HG02943 (cell line): ENCODE measurements at regions not wholly inside any gene's neighbourhood (a gene's known extent, or its start where the extent isn't known, plus 50 kb on each side); places are given as distances from the start of the nearest gene placed in this dataset.
"Not testable (repeated sequence)": the region's sequence is repeated elsewhere in the genome, so short reads cannot be mapped to it uniquely, and the experiment has no call there.

ENCODE experiments used
- ATAC-seq: cut with Tn5 transposase; IDR thresholded peaks from one replicate; pipeline ENCODE4 v1.9.1; 2021; ENCODE audit warnings: mild to moderate bottlenecking, low read depth, moderate library complexity; ENCODE audit not compliant: unreplicated experiment

DNA sequence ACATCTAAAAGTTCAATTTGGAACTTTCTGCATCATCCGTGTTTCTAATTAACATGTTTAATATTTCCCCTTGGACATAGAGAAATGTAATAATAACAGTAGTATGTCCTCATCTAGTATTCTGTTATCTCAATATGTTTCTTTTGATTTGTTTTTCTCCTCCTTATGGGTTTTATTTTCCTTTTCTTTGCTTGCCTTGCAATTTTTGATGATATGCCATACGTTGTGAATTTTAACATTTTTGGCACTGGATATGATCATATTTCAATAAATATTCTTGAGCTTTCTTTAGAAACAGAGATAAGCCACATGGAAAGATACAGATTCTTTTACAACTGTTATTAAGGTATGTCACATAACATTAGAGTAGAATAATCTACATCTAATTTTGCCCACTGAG, 1316.2 kb downstream of the CDH8 start:
- ATAC-seq = no peak

DNA sequence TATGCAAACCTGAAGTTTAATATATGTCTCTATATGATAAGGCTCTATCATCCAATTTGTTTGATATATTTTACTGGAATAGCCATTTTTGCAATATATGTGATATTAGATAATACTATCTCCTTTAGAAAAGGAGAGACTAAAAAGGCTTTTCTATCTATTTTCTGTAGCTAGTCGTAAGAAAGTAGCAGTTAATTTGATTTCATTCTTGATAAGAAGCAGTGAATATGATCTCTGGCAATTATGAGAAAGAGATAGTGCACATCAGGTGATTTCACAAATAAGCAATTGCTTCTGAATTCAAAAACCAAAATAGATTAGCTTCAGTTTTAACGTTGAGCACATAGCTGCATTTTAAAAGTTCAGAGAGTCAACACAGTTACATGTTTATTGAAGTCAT, 1318.4 kb downstream of the CDH8 start:
- no peak for ATAC-seq

DNA sequence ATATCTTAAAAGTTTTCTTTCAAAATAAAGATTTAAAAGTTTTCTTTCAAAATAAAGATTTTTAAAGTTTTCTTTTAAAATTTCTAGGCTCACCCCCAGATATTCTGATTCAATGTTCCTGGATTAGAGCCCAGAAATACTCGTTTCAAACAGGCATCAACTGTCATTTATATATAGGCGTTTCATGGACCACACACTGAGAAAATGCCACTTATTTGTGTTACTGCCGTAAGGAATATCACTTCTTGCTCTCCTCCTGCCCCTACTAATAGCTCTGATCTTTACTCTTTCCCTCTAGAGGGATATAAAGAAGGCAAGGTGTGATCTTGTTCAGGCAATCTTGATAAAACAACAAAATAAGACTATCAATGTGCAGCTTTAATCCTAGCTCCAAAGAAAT, 1324.1 kb downstream of the CDH8 start:
- no peak for ATAC-seq

DNA sequence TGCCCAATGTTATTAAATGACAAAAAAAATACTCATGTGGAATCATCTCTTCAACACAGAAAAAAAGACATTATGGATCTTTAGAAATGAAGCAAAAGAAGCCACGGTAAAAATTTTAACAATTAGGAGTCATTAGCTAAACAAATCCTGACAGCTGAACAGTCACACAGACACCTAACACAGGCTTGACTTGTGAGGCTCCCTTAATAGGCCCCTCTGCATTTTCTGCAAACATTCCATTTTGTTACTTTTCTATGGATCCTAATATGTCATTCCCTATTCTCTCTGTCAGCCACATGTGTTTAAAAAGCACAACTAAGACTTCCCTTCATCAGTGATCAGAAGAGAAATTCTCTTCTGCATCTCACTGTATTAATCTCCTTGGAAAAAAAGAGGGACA, 1331.5 kb downstream of the CDH8 start:
- no peak for ATAC-seq

DNA sequence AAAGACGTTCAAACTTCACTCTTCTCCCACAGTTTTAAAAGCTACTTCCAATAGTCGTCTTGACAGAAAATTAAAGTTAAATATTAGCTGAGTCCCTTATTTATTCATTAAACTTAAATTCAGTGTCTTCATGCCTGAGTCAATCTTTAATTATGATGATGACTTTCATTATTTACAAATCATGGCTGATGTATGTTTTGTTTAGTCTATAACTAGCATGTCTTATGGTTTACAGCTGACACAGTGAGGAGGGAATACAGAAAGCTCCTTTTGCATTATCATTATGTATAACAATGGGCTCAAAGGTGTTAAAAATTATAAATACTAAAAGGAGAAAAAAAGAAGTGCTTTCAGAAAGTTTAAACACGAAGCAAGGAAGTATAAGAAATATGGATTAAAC, 1333.1 kb downstream of the CDH8 start:
- ATAC-seq = no peak

DNA sequence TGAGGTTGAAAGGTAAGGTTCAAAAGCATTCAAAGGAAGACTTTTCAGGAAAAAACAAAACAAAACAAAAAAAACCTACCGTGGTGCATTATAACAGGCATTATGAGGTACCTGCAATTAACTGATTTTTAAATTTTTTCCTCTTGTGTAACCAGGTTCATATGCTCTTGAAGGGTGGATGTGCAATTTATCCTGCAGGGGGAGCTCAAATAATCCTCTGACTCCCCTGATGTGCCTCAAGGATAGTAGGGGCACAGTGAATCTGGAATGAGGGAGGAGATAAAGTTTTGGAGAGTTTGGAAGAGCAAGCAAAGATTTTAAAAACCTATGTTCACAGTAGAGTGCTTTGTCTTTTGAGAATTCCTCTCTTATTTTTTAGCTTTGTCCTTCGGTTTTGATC, 1349.4 kb downstream of the CDH8 start:
- no peak for ATAC-seq

DNA sequence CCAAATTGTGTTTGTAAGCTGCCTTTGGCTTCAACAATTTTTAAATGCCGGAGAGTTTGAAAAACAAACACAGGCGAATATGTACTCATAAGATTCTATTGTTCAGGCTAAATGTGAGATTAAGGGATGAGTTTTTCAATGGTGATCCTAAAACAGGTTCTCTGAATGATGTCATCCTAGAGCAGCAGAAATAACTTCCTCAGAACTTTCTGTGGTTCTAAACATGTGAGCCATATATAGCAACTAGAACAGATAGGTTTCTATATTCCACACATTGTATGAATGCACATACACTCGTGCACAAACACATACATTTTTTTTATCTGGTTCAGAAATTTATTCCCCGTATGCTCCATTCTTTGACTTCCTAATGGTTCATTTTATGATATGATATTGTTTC, 1352.2 kb downstream of the CDH8 start:
- ATAC-seq = no peak

DNA sequence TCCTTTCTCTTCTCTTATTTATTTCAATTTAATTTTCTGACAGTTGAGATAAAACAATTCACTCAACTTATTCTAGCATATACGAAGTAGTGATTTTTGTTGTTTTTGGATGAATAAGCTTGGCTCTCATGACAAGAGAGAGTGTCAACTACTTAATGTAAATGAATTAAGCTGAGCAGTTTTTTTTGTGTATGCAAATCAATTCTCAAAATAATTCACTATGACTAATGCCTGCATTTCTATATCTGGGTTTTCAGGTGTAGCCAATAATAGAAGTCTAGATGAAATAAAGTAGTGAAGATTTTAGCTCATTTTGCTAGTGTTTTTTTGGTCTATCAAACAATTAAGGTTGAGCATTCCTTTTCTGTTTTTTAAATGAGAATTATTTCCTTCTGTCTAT, 1354.0 kb downstream of the CDH8 start:
- ATAC-seq = no peak

DNA sequence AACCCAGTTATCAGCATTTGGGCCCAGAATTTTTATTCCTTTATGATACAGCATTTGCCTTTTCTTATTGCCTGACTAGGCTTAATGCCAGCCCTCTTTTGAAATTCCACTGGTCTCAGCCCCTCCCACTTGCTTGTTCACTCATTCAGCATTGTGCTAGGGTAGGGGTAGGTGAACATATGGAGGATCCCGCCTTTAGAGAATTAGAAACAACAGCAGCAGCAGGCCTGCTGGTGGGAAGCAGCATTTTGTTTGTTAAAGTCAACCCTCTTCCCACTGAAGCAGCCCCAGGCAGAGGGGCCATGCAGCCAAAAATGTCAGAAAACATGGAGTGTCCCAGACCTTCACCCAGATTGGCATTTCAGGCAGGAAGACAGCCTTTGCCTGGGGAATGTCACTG, 1355.2 kb downstream of the CDH8 start:
- ATAC-seq = no peak

DNA sequence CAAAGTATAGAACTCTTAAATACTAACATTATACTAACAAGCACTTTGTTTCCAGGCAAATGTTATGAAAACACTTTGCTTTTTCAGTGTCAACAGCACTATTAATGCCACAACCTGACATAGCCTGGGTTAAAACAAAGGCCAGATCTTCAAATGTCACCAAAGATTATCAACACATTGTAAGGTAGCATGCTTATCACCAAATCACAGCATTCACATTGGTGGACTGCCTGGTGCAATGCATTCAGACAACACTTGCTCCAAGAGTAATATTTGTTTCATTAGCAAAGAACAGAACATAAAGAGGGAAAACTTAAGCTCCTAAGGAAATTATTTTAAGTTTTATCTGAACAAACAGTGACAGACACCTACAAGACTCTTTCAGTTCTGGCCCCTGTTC, 1361.2 kb downstream of the CDH8 start:
- no peak for ATAC-seq

DNA sequence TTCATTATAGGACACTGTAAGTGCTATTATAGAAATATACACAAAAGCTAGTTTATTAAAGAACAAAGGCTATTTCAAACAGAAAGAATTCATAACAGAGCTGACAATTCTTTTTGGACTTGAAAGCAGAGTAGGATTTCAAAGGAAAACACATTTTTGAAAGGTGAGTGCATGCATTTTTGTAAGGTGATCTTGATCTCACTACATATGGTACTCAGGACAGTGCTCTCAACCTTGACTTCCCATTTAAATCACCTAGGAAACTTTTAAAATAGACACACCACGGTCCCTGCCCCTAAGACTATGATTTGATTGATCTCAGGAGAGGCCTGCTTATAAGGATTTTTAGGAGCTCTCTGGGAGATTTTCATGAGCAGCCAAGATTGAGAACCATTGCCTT, 1362.0 kb downstream of the CDH8 start:
- ATAC-seq = no peak

DNA sequence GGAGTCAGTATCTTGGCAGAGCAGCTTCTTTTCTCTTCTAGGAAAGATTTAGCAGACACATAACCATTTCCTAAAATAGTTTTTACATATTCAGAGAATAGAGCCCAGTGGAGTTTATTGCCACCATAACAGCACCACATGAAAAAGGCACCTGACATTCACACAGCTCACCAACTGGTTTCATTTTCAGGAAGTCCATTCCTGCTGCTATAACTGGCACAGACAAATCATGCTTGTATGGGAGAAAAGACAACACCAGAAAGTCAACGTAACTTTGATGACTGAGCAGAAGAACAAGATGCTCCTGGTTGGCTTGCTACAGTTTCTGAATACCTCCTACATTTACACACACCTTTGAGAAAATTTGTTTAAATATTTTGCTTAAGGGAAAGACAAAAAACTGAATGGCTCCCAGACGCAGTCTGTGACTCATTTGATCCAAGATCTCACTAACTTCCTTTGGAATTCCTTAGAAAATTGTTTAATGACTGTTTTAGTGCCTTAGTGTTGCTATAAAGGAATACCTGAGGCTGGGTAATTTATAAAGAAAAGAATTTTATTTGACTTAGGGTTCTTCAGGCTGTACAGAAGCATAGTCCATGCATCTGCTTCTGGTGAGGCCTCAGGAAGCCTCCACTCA, 1380.6 kb downstream of the CDH8 start:
- no peak for ATAC-seq

DNA sequence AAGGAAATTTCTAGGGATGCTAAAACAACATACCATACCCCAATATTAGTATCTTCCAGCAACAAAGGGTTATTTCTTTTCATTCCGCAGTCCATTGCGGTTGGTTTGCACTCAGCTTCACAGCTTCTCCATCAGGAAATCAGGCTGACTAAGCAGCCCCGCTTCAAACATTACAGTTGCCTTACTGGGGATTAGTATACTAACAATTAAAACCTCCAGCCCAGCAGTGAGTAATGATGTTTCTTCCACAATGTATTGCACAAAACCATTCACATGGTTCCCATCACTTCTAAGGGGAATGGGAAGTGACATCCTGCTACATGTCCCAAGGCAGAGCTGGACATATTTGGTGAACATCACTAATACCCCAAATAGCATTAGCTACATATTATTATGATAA, 1384.9 kb downstream of the CDH8 start:
- ATAC-seq = no peak

DNA sequence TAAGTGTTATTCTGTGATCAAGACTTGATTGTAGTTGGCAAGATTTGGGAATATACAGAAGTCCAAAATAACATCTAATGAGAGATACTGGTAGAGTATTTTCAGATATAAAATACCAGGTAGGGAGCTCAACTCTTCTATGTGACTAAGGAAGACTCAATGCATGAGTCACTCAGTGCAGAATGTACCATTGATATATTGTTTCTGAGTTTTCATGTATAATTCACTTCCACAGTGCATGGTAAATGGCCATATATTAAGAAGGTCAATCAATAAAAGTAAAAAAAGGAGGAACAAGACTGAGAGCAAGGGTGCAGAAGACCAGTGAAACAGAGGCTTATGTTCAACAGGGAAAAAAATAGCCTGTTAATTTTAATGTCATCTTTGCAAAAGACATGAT, 1387.9 kb downstream of the CDH8 start:
- no peak for ATAC-seq

DNA sequence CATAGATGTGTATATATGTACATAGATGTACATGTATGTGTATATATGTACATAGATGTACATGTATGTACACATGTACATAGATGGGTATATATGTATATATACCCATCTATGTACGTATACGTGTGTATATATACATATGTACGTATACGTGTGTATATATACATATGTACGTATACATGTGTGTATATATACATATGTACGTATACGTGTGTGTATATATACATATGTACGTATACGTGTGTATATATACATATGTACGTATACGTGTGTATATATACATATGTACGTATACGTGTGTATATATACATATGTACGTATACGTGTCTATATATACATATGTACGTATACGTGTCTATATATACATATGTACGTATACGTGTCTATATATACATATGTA, 1388.8 kb downstream of the CDH8 start:
- ATAC-seq = not testable (repeated sequence)

DNA sequence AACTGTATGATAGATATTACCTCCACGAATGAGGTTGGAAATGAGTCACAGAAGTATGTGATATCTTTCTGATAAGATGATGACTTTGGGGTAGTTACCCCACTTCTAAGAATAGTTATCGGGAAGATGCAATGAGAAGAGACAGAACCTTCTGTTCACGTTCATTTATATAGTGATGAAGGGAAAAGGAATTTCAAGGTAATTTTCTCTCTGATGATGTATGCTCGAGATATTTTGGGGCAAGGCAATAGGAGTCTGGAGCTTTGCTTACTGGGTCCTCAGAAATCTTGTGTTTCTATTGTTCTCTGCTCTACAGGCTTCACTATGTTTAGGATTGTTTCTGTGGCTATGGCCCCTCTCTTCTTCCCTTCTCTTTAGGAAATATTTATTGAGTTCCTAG, 1389.6 kb downstream of the CDH8 start:
- no peak for ATAC-seq

DNA sequence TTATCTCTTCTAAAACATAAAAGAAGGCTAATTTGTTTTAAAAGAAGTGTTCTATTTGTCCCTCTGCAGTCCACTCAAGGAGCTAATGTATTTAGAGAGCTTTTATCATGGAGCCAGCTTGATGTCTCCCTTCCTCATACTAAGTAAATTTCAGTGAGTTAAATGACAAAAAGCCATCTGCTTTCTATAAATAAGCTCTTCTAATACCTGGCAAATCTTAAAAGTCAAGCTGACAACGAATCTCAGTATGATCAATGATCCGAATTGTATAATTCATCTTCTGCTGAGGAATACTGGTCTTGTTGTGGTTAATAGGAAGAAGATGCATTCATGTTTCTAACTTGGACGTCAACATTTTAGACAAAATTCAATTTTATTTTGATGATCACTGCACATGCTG, 1390.7 kb downstream of the CDH8 start:
- ATAC-seq = no peak

DNA sequence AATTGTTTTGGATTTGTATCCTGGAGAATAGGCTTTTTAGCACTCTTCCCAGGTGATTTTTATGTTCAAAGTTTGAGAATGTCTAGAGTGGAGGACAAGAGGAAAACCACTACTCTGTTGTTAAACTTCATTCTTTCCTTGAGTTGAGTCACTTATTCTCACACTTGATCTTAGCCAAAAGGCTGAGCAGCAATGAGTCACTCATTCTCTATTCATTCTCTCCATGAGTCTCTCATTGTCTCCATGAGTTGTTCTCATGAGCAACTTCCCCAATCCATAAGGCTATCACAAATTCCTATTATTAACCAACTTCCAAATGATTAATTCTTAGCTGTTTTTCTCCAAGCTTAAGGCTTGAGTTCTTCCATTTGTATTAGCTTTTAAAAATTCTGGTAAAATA, 1393.3 kb downstream of the CDH8 start:
- ATAC-seq = no peak

DNA sequence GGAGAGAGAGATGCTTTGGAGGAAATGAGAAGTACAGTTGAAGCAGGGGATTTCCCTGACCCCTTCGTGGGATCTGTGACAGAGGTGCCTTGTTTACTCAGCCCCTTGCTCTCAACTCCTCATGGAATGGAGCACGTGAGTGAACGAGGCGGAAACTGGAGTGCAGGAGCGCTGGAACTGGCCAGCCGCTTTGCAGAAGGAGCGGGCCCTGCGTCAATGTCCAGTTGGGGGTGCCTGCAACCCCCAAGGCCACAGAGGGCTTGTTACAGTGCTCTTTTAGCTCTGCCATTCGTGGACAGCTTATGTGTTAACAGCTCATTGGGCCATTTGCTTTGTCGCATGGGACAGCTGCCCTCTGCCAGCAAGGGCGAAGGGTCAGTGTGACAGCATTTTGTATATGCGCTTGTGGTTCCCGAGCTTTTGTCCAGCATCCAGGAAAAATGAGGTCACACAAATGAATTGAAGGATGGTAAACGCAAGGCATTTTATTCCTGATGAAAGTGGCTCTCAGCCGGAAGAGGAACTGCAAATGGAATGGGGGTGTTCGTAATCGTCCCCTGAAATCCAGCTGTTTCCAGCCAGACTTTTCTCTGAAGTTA, 1395.1 kb downstream of the CDH8 start:
- no peak for ATAC-seq

DNA sequence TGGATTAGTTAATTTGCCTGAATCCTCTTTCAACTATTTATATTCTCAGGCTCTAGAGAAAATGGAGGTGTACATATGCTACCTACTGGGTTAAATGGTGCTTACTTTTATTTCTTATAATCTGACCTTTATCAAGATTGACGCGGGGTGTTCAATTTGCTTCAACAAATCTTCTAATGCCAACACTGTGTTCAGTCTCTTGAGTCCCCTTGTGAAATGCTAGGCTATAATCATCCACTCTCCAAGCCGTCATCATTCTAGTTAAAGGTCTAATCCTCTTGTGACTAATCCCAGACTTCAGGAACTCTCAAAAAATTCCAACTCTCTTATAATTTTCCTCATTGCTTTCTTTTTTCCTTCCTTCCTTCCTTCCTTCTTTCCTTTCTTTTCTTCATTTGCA, 1396.2 kb downstream of the CDH8 start:
- ATAC-seq = no peak

DNA sequence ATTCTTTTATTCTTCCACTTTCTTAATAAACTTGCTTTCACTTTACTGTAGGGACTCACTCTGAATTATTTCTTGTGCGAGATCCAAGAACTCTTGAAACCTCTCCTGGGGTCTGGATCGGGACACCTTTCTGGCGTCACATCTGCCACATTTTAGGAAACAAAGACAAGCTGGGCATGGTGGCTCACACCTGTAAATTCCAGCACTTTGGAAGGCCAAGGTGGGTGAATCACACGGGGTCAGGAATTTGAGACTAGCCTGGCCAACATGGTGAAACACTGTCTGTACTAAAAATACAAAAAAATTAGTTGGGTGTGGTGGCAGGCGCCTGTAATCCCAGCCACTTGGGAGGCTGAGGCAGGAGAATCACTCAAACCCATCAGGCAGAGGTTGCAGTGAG, 1399.6 kb downstream of the CDH8 start:
- ATAC-seq = not testable (repeated sequence)

DNA sequence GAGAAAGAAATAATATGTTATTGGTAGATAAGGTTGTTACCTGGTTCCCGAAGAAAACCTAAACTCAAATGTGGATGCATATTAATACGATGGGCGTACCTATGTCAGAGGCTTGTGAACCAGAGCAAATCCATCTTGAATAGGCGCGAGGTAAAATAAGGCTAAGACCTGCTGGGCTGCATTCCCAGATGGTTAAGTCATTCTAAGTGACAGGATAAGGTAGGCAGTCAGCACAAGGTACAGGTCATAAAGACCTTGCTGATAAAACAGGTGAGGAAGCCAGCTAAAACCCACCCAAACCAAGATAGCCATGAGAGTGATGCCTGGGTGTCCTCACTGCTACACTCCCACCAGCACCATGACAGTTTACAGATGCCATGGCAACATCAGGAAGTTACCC, 1400.1 kb downstream of the CDH8 start:
- no peak for ATAC-seq

DNA sequence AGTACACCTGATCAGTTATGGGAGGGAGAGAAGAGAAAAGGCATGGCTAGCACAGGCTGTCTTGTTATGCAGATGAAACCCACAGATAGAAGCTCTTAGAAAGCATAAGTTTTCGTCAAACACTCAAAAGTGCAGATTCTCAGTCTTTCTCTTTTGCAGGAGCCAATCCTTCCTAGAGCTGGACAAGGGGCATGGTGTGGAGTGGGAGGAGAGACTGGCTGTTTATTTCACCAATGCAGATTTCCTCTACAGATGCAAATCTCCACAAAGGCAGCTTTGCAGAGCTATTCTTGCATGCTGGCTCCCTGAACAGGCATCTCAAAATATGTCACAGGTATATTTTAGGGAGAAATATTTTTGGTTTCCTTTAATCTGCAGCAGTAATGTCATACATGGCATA, 1400.7 kb downstream of the CDH8 start:
- ATAC-seq = no peak
